Coronary artery (tissue), 2 donors: ENCODE measurements at regions not wholly inside any gene's neighbourhood (a gene's known extent, or its start where the extent isn't known, plus 50 kb on each side); places are given as distances from the start of the nearest gene placed in this dataset.

ENCODE experiments used
- DNase-seq: peaks from one replicate; pipeline ENCODE4 v3.0.0-alpha.2; 2017; ENCODE audit warnings: low spot score
- H3K27ac ChIP-seq, 2 donors: fragments of 200-600 bp; sonication (generic); one replicate each; pipeline ENCODE4 v1.5.1; 2016 to 2019
- H3K4me3 ChIP-seq: fragments of 200-600 bp; sonication (generic); 2 replicates; pipeline ENCODE4 v1.5.1; 2016; ENCODE audit warnings: mild to moderate bottlenecking, moderate library complexity
- TF ChIP-seq, protein P1 (sequence below): fragments of 200-600 bp; sonication (generic); IDR thresholded peaks from one replicate; pipeline ENCODE4 v1.5.1; 2019; ENCODE audit warnings: antibody characterized with exemption

GRCh38 chr12:20205854-20206253, 162.5 kb upstream of the PDE3A start:
- TF ChIP-seq, protein P1, sequence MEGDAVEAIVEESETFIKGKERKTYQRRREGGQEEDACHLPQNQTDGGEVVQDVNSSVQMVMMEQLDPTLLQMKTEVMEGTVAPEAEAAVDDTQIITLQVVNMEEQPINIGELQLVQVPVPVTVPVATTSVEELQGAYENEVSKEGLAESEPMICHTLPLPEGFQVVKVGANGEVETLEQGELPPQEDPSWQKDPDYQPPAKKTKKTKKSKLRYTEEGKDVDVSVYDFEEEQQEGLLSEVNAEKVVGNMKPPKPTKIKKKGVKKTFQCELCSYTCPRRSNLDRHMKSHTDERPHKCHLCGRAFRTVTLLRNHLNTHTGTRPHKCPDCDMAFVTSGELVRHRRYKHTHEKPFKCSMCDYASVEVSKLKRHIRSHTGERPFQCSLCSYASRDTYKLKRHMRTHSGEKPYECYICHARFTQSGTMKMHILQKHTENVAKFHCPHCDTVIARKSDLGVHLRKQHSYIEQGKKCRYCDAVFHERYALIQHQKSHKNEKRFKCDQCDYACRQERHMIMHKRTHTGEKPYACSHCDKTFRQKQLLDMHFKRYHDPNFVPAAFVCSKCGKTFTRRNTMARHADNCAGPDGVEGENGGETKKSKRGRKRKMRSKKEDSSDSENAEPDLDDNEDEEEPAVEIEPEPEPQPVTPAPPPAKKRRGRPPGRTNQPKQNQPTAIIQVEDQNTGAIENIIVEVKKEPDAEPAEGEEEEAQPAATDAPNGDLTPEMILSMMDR, result no peak
- no peak overlapping the region for H3K4me3 ChIP-seq
- DNase-seq, result no peak
- H3K27ac ChIP-seq, result no peak overlapping the region

DNA sequence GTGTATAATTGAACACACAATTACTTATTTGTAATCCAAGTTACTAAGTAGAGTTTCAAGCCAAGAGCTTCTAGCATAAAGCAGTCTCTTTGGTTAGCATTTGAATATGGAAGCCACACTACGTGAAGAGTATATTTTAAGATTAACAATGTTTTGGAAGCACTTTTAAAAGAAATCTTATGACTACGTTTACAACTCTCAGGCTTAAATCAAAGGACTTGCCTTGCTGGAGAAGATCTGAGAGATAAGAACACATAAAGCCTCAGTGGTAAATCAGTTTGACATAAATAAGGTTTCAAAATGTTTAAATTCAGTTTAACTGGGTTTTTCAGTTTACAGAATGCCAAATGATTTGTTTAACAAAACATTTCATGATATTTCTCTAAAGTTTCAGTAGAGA, 161.9 kb upstream of the PDE3A start:
- no peak overlapping the region for H3K27ac ChIP-seq
- H3K4me3 ChIP-seq, result no peak overlapping the region
- TF ChIP-seq, protein P1, result no peak
- no peak for DNase-seq

DNA sequence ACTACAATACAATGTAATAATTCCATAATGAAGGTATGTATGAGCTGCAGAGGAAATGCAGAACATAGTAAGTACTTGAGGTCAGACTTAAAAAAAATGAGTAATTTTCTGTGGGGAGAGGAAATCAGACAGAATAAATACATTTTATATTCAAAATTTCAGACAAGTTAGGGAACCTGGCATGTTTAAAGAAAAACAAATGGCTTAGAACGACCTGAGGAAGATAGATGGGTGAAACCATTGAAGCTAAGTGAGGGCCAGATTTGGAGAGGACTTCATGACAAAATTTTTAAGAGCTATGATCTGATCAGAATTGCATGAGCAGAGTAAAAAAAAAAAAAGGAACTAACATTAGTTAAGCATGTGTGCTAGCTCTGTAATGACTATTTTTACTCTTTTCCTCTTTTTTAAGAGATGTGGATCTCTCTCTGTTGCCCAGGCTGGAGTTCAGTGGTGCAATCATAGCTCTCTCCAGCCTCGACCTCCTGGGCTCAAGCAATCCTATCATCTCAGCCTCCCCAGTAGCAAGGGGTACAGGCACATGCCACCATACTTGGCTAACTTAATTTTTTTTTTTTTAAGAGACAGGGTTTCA, 157.6 kb upstream of the PDE3A start:
- no peak for DNase-seq
- TF ChIP-seq, protein P1, result no peak
- H3K4me3 ChIP-seq, result no peak overlapping the region
- H3K27ac ChIP-seq, result no peak overlapping the region

GRCh38 chr12:20211541-20211940, 156.8 kb upstream of the PDE3A start:
- H3K27ac ChIP-seq, result peak overlapping the region; percentile 56 to 81
- no peak for DNase-seq
- H3K4me3 ChIP-seq, result peak overlapping the region; percentile 44
- TF ChIP-seq, protein P1, result no peak

GRCh38 chr12:20211981-20212421, 156.3 kb upstream of the PDE3A start:
- H3K4me3 ChIP-seq, result peak overlapping the region; percentile 44
- peak overlapping the region; percentile 56 to 81 for H3K27ac ChIP-seq
- TF ChIP-seq, protein P1, result no peak
- DNase-seq, result no peak

DNA sequence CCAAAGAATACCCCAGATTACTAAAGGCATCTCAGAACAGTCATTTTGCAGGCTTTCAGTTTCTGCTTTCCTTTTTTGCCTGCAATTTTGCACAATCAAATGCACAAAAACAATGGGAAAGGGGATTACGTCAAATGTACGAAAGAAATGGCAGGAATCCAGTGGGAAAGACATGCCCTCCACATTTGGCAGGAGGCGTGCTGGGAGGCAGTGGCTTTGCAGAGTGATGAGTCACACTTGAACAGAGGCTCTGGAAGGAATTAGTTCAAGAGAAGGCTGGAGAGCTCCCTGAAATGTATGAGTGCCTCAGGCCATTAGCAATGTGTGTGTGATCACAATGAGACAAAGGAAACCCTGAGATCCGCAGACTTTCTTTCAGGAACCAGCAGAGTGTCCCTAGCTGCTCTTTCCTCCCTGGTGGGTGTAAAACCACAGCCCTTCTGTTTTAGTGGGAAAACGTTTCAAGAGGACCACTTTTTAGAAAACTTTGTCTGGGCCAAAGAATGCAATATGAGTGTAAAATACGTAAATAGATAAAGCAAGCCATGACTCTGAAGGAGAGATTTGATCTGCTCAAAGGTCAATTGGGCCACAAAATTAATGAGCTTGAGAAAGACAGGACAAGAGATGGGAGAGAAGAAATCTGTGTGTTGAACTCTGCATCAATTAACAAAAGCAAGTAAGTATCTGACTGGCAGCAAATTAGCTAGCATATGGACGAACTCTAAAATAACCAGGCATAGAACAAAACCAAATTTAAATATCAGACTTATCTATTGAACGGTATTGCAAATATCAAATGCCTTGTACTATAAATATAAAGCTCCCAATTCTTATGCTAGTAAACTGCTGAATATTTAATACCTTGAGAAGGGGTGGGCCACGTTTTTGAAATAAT, 155.4 kb upstream of the PDE3A start:
- TF ChIP-seq, protein P1, result no peak
- H3K4me3 ChIP-seq, result peak overlapping the region; percentile 44
- DNase-seq, result peak; percentile 92

More for the DNA sequence above, 155.4 kb upstream of the PDE3A start:
- H3K27ac ChIP-seq, result peak overlapping the region; percentile 56 to 81
